Erythroblast (primary cell): ENCODE measurements at regions not wholly inside any gene's neighbourhood (a gene's known extent, or its start where the extent isn't known, plus 50 kb on each side); places are given as distances from the start of the nearest gene placed in this dataset.

Experiments
- GATA1 ChIP-seq: IDR thresholded peaks from 2 replicates; pipeline ENCODE4 v1.6.1; 2011; ENCODE audit warnings: low read depth, mild to moderate bottlenecking, control low read depth, low read length, moderate library complexity
- POLR2A ChIP-seq: IDR thresholded peaks from 2 replicates; pipeline ENCODE4 v1.6.1; 2011; ENCODE audit warnings: mild to moderate bottlenecking, low read length

DNA sequence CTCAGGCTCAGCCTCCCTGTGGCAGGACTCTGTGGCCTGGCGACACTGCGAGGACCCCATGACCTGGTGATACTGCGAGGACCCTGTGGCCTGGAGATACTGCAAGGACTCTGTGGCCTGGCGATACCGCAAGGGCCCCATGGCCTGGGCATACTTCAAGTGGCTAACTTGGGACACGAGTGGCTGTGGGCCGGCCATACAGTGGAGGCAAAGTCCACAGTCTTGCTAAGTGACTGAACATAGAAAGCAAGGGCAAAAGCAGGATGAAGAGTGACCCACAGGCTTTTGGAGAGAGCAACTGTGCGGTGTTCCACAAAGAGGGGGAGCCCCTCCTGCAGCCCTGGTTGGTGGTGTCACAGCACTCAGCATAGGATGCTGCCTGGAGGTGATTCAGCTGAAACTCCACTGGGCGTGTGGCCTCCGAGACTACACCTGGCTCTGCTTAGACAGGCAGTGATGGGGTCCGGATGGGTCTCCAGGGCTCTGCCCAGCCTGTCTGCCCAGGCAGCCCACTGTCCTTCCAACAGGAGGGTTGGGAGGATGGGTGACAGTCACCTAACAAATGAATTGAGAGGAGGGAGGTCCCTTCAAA is 691.0 kb upstream of the HS6ST1 start:
- TF ChIP-seq POLR2A (no peak), GATA1 (no peak)
